GM13976 (cell line): ENCODE measurements at regions not wholly inside any gene's neighbourhood (a gene's known extent, or its start where the extent isn't known, plus 50 kb on each side); places are given as distances from the start of the nearest gene placed in this dataset.

Experiments used
- DNase-seq: peaks from one replicate; pipeline ENCODE4 v3.0.0; 2012; ENCODE audit warnings: low spot score
- CTCF ChIP-seq: IDR thresholded peaks from 2 replicates; pipeline ENCODE4 v1.5.1; 2012; ENCODE audit warnings: borderline replicate concordance, mild to moderate bottlenecking; ENCODE audit not compliant: insufficient read depth; ENCODE audit errors: extremely low read depth, missing control alignments, control extremely low read depth
- in situ Hi-C: fragments of 300-500 bp; cut with MboI; formaldehyde crosslinking; loops from one replicate; pipeline ENCODE4 v1.12.0; 2022; ENCODE audit warnings: low sequenced_read_pairs, mixed read lengths, inconsistent platforms; ENCODE audit not compliant: unreplicated experiment

GRCh38 chr18:70617020-70617763 lies 328.3 kb downstream of the SOCS6 start:
- TF ChIP-seq CTCF = no peak
- DNase-seq = no peak
- in situ Hi-C loops = no loop called here

- no peak for TF ChIP-seq CTCF
- in situ Hi-C loops = no loop called here
- DNase-seq = no peak
Observed at GRCh38 chr18:70600225-70600925, 311.5 kb downstream of the SOCS6 start.

- no peak for DNase-seq
- TF ChIP-seq CTCF = no peak
- in situ Hi-C loops = no loop called here
Observed at GRCh38 chr18:70598406-70598805, 309.6 kb downstream of the SOCS6 start.

GRCh38 chr18:70582981-70583380 lies 294.1 kb downstream of the SOCS6 start:
- DNase-seq = no peak
- in situ Hi-C loops = no loop called here
- no peak for TF ChIP-seq CTCF

GRCh38 chr18:70578480-70578879 lies 289.6 kb downstream of the SOCS6 start:
- DNase-seq = no peak
- in situ Hi-C loops = no loop called here
- TF ChIP-seq CTCF = no peak

- in situ Hi-C loops = no loop called here
- DNase-seq = no peak
- TF ChIP-seq CTCF = no peak
Observed at GRCh38 chr18:70577023-70577420, 288.2 kb downstream of the SOCS6 start.
